Astrocyte (in vitro differentiated cells and primary cell): ENCODE measurements at regions not wholly inside any gene's neighbourhood (a gene's known extent, or its start where the extent isn't known, plus 50 kb on each side); places are given as distances from the start of the nearest gene placed in this dataset.

ENCODE experiments used
- CTCF ChIP-seq: IDR thresholded peaks from 2 replicates; pipeline ENCODE4 v1.5.1; 2011; ENCODE audit warnings: low read depth, mild to moderate bottlenecking, inconsistent platforms, low read length, moderate library complexity; ENCODE audit not compliant: insufficient read depth
- EZH2 ChIP-seq: IDR thresholded peaks from 2 replicates; pipeline ENCODE4 v1.6.1; 2012; ENCODE audit warnings: mild to moderate bottlenecking, low read length, inconsistent platforms; ENCODE audit not compliant: insufficient read depth

- TF ChIP-seq CTCF (no peak), EZH2 (no peak)
Observed at GRCh38 chr4:14236359-14236758, 608.8 kb upstream of the BOD1L1 start.
